ENCODE measurements at regions not wholly inside any gene's neighbourhood (a gene's known extent, or its start where the extent isn't known, plus 50 kb on each side); places are given as distances from the start of the nearest gene placed in this dataset.

- TF ChIP-seq EZH2phosphoT487 (IDR thresholded peaks at IDR 0.05; ENCODE audit: borderline replicate concordance, low read depth): no peak
- TF ChIP-seq TAF1 (IDR thresholded peaks at IDR 0.05; ENCODE audit: borderline replicate concordance, low read depth, low read length): no peak
- TF ChIP-seq USF1 (IDR thresholded peaks at IDR 0.05; ENCODE audit: borderline replicate concordance, low read depth): no peak
- no peak for TF ChIP-seq MXI1 (IDR thresholded peaks at IDR 0.05; ENCODE audit: low read depth, low read length)
- no peak for TF ChIP-seq SMC3 (IDR thresholded peaks at IDR 0.05; ENCODE audit: low read depth, low read length)
- no peak for TF ChIP-seq RFX5 (IDR thresholded peaks at IDR 0.05; ENCODE audit: low read length)
- no peak for TF ChIP-seq REST (IDR thresholded peaks at IDR 0.05; ENCODE audit: low read depth, low read length)
- no peak for TF ChIP-seq CTCF (IDR thresholded peaks at IDR 0.05)
Observed at GRCh38 chr12:89108265-89108664, 244.0 kb downstream of the DUSP6 start.
